ENCODE measurements at regions not wholly inside any gene's neighbourhood (a gene's known extent, or its start where the extent isn't known, plus 50 kb on each side); places are given as distances from the start of the nearest gene placed in this dataset.

GRCh38 chr2:13597176-13597575 lies 880.4 kb downstream of the TRIB2 start:
- H3K27ac ChIP-seq (ENCODE audit: low read depth, low read length, poor library complexity, severe bottlenecking), result no peak overlapping the region
- H3K36me3 ChIP-seq (ENCODE audit: insufficient read depth, low read length), result no peaks in the 10 kb centered on the region
- no peak overlapping the region for H3K4me2 ChIP-seq (ENCODE audit: low read length)
- no peak overlapping the region for H2AFZ ChIP-seq (ENCODE audit: low read length)
- ChIA-PET POLR2A (no interaction called here), CTCF (ENCODE audit: unreplicated experiment) (no interaction called here)
- no peaks in the 10 kb centered on the region for H3K9me3 ChIP-seq (ENCODE audit: low read length)
- no peaks in the 10 kb centered on the region for H3K9me2 ChIP-seq (ENCODE audit: insufficient read depth, low read length)
- H3K4me1 ChIP-seq (ENCODE audit: insufficient read depth, low read length, poor library complexity, severe bottlenecking), result no peaks in the 10 kb centered on the region
- H4K20me1 ChIP-seq (ENCODE audit: insufficient read depth, low read length), result no peaks in the 10 kb centered on the region
- H3K79me2 ChIP-seq (ENCODE audit: insufficient read depth, low read depth, low read length), result no peaks in the 10 kb centered on the region
- intact Hi-C loops (cut with micrococcal nuclease; ENCODE audit: unreplicated experiment), result no loop called here
- BruUV-seq (replicated peaks), result no TSS peak
- H3K4me3 ChIP-seq (ENCODE audit: low read depth, low read length, poor library complexity, severe bottlenecking), result no peak overlapping the region
- TF ChIP-seq CTCF (conservative IDR thresholded peaks at IDR 0.05; ENCODE audit: low read length), result no peak
- no peak for TF ChIP-seq EZH2phosphoT487 (IDR thresholded peaks at IDR 0.05; ENCODE audit: borderline replicate concordance, low read depth, low read length)
- no peak for DNase-seq (ENCODE audit: low spot score)

- H3K9me3 ChIP-seq (ENCODE audit: low read length), result no peaks in the 10 kb centered on the region
- H3K4me1 ChIP-seq (ENCODE audit: insufficient read depth, low read length, poor library complexity, severe bottlenecking), result no peaks in the 10 kb centered on the region
- no peak for DNase-seq (ENCODE audit: low spot score)
- H3K4me3 ChIP-seq (ENCODE audit: low read depth, low read length, poor library complexity, severe bottlenecking), result no peak overlapping the region
- no peaks in the 10 kb centered on the region for H3K9me2 ChIP-seq (ENCODE audit: insufficient read depth, low read length)
- intact Hi-C loops (cut with micrococcal nuclease; ENCODE audit: unreplicated experiment), result no loop called here
- no peaks in the 10 kb centered on the region for H3K79me2 ChIP-seq (ENCODE audit: insufficient read depth, low read depth, low read length)
- ChIA-PET POLR2A (interaction anchor here (0.7 kb wide), 1 partner anchor 420 kb away, joined by 3 read pairs; no protein-coding TSS in a partner anchor), CTCF (ENCODE audit: unreplicated experiment) (no interaction called here)
- H3K27ac ChIP-seq (ENCODE audit: low read depth, low read length, poor library complexity, severe bottlenecking), result no peak overlapping the region
- no peaks in the 10 kb centered on the region for H4K20me1 ChIP-seq (ENCODE audit: insufficient read depth, low read length)
- TF ChIP-seq CTCF (conservative IDR thresholded peaks at IDR 0.05; ENCODE audit: low read length), result no peak
- no peak for TF ChIP-seq EZH2phosphoT487 (IDR thresholded peaks at IDR 0.05; ENCODE audit: borderline replicate concordance, low read depth, low read length)
- BruUV-seq (replicated peaks), result no TSS peak
- H3K4me2 ChIP-seq (ENCODE audit: low read length), result no peak overlapping the region
- no peak overlapping the region for H2AFZ ChIP-seq (ENCODE audit: low read length)
- no peaks in the 10 kb centered on the region for H3K36me3 ChIP-seq (ENCODE audit: insufficient read depth, low read length)
These were observed 884.8 kb downstream of the TRIB2 start for GRCh38 chr2:13601506-13601905.

- Histone ChIP-seq H2AFZ (ENCODE audit: low read length) (no peak overlapping the region), H3K4me2 (ENCODE audit: low read length) (no peak overlapping the region), H3K79me2 (ENCODE audit: insufficient read depth, low read depth, low read length) (no peaks in the 10 kb centered on the region), H3K36me3 (ENCODE audit: insufficient read depth, low read length) (no peaks in the 10 kb centered on the region), H3K27ac (ENCODE audit: low read depth, low read length, poor library complexity, severe bottlenecking) (no peak overlapping the region), H4K20me1 (ENCODE audit: insufficient read depth, low read length) (no peaks in the 10 kb centered on the region), H3K9me3 (ENCODE audit: low read length) (no peaks in the 10 kb centered on the region), H3K9me2 (ENCODE audit: insufficient read depth, low read length) (no peaks in the 10 kb centered on the region), H3K4me1 (ENCODE audit: insufficient read depth, low read length, poor library complexity, severe bottlenecking) (no peaks in the 10 kb centered on the region), H3K4me3 (ENCODE audit: low read depth, low read length, poor library complexity, severe bottlenecking) (no peak overlapping the region)
- intact Hi-C loops (cut with micrococcal nuclease; ENCODE audit: unreplicated experiment), result no loop called here
- no peak for DNase-seq (ENCODE audit: low spot score)
- ChIA-PET POLR2A (interaction anchor here (0.7 kb wide), 1 partner anchor 793 kb away, joined by 3 read pairs; no protein-coding TSS in a partner anchor), CTCF (ENCODE audit: unreplicated experiment) (no interaction called here)
- no TSS peak for BruUV-seq (replicated peaks)
- TF ChIP-seq EZH2phosphoT487 (IDR thresholded peaks at IDR 0.05; ENCODE audit: borderline replicate concordance, low read depth, low read length) (no peak), CTCF (conservative IDR thresholded peaks at IDR 0.05; ENCODE audit: low read length) (no peak)
These were observed 888.4 kb downstream of the TRIB2 start for GRCh38 chr2:13604951-13605661.
